Lower leg skin (tissue), 4 donors: ENCODE measurements at regions not wholly inside any gene's neighbourhood (a gene's known extent, or its start where the extent isn't known, plus 50 kb on each side); places are given as distances from the start of the nearest gene placed in this dataset.

Experiments used
- DNase-seq, 2 donors: peaks; one replicate each; pipeline ENCODE4 v3.0.0-alpha.2; 2019; ENCODE audit warnings: low spot score in 2 of 2
- H3K4me3 ChIP-seq: fragments of 200-600 bp; sonication (generic); 2 replicates; pipeline ENCODE4 v1.5.1; 2017; ENCODE audit warnings: mild to moderate bottlenecking, low read depth; ENCODE audit not compliant: poor library complexity, severe bottlenecking
- CTCF ChIP-seq, 3 donors: fragments of 450-650 bp; IDR thresholded peaks; one replicate each; pipeline ENCODE4 v1.5.1; 2016; ENCODE audit warnings: antibody characterized with exemption in 3 of 3, mild to moderate bottlenecking in 3 of 3, moderate library complexity in 2 of 3
- POLR2A ChIP-seq, 2 donors: fragments of 450-650 bp; IDR thresholded peaks; one replicate each; pipeline ENCODE4 v1.6.1; 2016 to 2017; ENCODE audit warnings: antibody characterized with exemption in 2 of 2, mild to moderate bottlenecking in 1 of 2, moderate library complexity in 1 of 2
- WGBS, 2 donors: methylation state at CpG; one replicate each; pipeline ENCODE4 v1.1.5; 2018; 5-methylcytosine and 5-hydroxymethylcytosine counted together
- intact Hi-C: fragments of 100-400 bp; cut with DNase I; formaldehyde crosslinking; loops from one replicate; pipeline ENCODE4 v1.15.0; 2023; ENCODE audit warnings: low total_unique reads

GRCh38 chr2:105563000-105563719 lies 164.3 kb upstream of the FHL2 start:
- no peak for TF ChIP-seq CTCF (IDR thresholded peaks at IDR 0.05)
- TF ChIP-seq POLR2A (IDR thresholded peaks at IDR 0.05) = no peak
- 82 to 84% methylated on average over 8 of the region's 8 CpGs for WGBS, 2 donors
- peak in 1 of 2 donors; percentile 66 for DNase-seq
- H3K4me3 ChIP-seq = no peak overlapping the region
- intact Hi-C loops = no loop called here

- WGBS, 2 donors = 85 to 91% methylated on average over 9 of the region's 9 CpGs
- intact Hi-C loops = no loop called here
- TF ChIP-seq POLR2A (IDR thresholded peaks at IDR 0.05) (no peak), CTCF (IDR thresholded peaks at IDR 0.05) (no peak)
- no peak overlapping the region for H3K4me3 ChIP-seq
- peak in 1 of 2 donors; percentile 54 for DNase-seq
These were observed 162.6 kb upstream of the FHL2 start for GRCh38 chr2:105561401-105561800.

- intact Hi-C loops = no loop called here
- DNase-seq = peak in 1 of 2 donors; percentile 65
- WGBS, 2 donors = 85 to 90% methylated on average over 10 of the region's 10 CpGs
- TF ChIP-seq CTCF (IDR thresholded peaks at IDR 0.05) (no peak), POLR2A (IDR thresholded peaks at IDR 0.05) (no peak)
- no peak overlapping the region for H3K4me3 ChIP-seq
These were observed 161.3 kb upstream of the FHL2 start for GRCh38 chr2:105560157-105560556.

GRCh38 chr2:105557021-105557920 lies 158.4 kb upstream of the FHL2 start:
- DNase-seq = peak in 1 of 2 donors; percentile 74
- H3K4me3 ChIP-seq = no peak overlapping the region
- TF ChIP-seq CTCF (IDR thresholded peaks at IDR 0.05) (no peak), POLR2A (IDR thresholded peaks at IDR 0.05) (no peak)
- WGBS, 2 donors = 31 to 38% methylated on average over 12 of the region's 12 CpGs
- intact Hi-C loops = no loop called here

GRCh38 chr2:105556366-105556765 lies 157.5 kb upstream of the FHL2 start:
- 68 to 80% methylated on average over 3 of the region's 3 CpGs for WGBS, 2 donors
- intact Hi-C loops = no loop called here
- DNase-seq = no peak
- TF ChIP-seq POLR2A (IDR thresholded peaks at IDR 0.05) (no peak), CTCF (IDR thresholded peaks at IDR 0.05) (no peak)
- no peak overlapping the region for H3K4me3 ChIP-seq
